ENCODE measurements at regions not wholly inside any gene's neighbourhood (a gene's known extent, or its start where the extent isn't known, plus 50 kb on each side); places are given as distances from the start of the nearest gene placed in this dataset.

GRCh38 chr5:160496784-160497183 is 75.1 kb downstream of the PTTG1 start:
- TF ChIP-seq POLR2A (IDR thresholded peaks at IDR 0.05; ENCODE audit: low read depth, low read length) (no peak), CEBPB (IDR thresholded peaks at IDR 0.05; ENCODE audit: low read depth, low read length) (no peak), MAZ (IDR thresholded peaks at IDR 0.05; ENCODE audit: borderline replicate concordance, low read depth, low read length) (no peak), RAD21 (IDR thresholded peaks at IDR 0.05; ENCODE audit: low read length) (no peak), RCOR1 (IDR thresholded peaks at IDR 0.05; ENCODE audit: insufficient replicate concordance, low read length) (no peak), SMC3 (IDR thresholded peaks at IDR 0.05; ENCODE audit: low read depth, low read length) (no peak), FOS (IDR thresholded peaks at IDR 0.05; ENCODE audit: low read depth, low read length) (no peak)
- TF ChIP-seq, protein P1, sequence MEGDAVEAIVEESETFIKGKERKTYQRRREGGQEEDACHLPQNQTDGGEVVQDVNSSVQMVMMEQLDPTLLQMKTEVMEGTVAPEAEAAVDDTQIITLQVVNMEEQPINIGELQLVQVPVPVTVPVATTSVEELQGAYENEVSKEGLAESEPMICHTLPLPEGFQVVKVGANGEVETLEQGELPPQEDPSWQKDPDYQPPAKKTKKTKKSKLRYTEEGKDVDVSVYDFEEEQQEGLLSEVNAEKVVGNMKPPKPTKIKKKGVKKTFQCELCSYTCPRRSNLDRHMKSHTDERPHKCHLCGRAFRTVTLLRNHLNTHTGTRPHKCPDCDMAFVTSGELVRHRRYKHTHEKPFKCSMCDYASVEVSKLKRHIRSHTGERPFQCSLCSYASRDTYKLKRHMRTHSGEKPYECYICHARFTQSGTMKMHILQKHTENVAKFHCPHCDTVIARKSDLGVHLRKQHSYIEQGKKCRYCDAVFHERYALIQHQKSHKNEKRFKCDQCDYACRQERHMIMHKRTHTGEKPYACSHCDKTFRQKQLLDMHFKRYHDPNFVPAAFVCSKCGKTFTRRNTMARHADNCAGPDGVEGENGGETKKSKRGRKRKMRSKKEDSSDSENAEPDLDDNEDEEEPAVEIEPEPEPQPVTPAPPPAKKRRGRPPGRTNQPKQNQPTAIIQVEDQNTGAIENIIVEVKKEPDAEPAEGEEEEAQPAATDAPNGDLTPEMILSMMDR (conservative IDR thresholded peaks at IDR 0.05; ENCODE audit: low read depth, low read length) = no peak
- TF ChIP-seq, protein P2, sequence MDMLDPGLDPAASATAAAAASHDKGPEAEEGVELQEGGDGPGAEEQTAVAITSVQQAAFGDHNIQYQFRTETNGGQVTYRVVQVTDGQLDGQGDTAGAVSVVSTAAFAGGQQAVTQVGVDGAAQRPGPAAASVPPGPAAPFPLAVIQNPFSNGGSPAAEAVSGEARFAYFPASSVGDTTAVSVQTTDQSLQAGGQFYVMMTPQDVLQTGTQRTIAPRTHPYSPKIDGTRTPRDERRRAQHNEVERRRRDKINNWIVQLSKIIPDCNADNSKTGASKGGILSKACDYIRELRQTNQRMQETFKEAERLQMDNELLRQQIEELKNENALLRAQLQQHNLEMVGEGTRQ (IDR thresholded peaks at IDR 0.05; ENCODE audit: low read depth, low read length) = no peak

Data from IMR-90 (cell line).